Activated CD8-positive, alpha-beta memory T cell treated with anti-CD3 and anti-CD28 coated beads for 1 hour (primary cell): ENCODE measurements at regions not wholly inside any gene's neighbourhood (a gene's known extent, or its start where the extent isn't known, plus 50 kb on each side); places are given as distances from the start of the nearest gene placed in this dataset.

Experiments
- DNase-seq, 2 donors: peaks; one replicate each; pipeline ENCODE4 v3.0.0-alpha.2; 2020; ENCODE audit warnings: low read depth in 1 of 2; ENCODE audit errors: extremely low read depth in 1 of 2

DNA sequence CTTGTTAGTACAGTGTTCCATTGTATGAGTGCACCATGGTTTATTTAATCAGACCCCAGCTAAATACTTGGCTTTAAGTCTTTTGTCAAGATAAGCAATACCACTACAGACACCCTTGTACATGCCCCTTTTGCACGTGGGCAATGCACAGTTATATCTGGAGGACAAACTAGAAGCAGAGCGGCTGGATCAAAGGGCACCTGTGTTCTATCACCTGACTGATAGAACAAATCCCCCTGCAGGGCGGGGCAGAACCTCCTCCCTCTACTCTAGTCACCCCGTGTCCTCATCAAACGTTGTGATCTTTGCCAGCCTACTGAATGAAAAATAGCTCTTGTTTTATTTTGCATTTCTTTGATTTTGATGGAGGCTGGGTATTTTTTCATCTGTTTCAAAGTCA lies 314.9 kb downstream of the TLE3 start:
- DNase-seq: peak in 1 of 2 donors; percentile 12

DNA sequence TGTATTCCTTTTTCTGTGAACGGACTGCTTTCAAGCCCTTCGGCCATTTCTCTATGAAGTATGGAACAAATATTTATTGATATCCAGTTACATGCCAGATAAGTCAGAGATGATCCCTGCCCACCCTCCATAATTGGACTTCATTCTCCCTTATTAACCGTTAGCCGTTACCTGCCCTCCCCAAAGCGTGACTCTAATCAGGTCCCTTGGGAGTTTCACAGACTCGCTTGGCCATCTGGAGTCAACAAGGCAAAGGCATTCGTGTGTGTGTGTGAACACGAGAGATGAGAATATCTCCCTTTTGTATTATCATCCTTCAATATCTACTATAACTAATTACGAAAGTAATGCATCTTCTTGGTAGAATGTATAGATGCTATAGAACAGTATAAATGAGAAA lies 314.5 kb downstream of the TLE3 start:
- no peak for DNase-seq

DNA sequence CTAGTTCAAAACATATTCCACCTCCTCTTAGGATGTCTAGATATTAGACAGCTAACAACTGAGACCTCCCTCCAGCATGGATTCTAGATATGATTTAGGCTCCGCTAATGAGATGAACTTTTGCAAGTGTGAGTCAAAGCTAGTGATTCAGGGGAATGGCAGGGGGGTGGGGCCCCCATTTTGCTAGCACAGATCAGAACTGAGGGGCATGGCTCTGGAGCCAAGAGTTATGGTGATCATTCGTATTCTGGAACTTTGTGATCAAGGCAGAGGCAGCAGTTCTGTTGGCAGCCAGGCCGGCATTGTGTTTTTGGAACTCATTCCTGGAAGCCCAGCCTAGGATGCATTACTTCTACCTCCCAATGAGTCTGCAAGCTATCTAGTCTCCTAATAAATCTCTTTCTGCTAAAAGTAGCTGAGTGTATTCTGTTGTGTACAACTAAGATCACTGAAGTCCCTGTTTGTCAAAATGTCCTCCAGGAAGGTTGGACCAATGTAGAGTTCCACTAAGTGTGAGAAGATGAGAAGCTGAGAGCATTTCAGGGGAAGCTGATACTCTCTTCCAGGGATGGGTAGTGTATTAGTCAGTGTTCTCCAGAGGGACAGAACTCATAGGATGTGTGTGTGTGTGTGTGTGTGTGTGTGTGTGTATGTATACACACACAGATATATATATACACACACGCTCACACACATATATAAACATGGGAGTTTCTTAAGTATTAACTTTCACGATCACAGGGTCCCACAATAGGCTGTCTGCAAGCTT lies 312.7 kb downstream of the TLE3 start:
- no peak for DNase-seq

DNA sequence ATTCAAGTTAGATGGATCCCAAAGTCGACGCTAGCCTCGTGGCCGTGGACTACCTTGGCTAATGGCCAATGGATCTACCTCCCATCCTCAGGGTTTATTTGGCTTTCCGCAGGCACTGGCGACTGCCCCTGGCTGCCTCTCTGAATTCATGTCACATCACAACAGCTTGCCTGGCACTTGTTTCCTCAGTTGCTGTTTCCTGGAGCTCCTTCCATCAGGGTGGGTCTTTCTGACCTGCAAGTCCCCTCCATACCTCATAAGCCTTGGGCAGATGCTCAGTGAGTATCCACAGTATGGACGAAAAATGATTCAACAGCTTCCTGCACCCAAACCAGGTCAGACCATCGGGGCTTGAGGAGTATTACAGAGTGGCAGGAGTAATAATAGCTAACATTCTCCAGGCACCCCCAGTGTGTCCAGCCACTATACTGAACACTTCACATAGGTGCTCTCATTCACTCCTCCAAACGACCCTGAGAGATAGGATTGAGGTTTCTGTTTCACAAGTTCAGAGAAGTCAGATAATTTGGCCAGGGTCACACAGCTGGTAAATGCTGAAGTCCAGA lies 311.5 kb downstream of the TLE3 start:
- no peak for DNase-seq

DNA sequence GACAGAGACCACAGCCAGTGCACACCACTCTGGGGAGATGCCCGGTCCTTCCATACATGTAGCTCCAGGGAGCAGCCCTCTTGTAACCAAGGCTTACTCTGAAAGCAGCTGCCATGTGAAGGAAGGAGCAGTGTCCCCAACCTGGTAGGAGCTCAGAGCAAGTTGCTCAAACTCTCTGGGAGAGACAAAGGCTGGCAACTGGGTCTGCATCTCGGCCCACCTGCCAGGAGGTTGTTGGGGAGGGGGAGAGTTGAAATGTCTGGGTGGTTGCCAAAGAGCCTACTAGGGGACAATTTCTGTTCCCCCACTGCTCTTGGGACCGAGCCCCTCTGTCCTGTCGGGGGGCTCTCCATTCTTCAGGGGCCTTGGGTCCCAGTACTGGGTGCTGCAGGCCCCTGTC lies 309.9 kb downstream of the TLE3 start:
- no peak for DNase-seq

DNA sequence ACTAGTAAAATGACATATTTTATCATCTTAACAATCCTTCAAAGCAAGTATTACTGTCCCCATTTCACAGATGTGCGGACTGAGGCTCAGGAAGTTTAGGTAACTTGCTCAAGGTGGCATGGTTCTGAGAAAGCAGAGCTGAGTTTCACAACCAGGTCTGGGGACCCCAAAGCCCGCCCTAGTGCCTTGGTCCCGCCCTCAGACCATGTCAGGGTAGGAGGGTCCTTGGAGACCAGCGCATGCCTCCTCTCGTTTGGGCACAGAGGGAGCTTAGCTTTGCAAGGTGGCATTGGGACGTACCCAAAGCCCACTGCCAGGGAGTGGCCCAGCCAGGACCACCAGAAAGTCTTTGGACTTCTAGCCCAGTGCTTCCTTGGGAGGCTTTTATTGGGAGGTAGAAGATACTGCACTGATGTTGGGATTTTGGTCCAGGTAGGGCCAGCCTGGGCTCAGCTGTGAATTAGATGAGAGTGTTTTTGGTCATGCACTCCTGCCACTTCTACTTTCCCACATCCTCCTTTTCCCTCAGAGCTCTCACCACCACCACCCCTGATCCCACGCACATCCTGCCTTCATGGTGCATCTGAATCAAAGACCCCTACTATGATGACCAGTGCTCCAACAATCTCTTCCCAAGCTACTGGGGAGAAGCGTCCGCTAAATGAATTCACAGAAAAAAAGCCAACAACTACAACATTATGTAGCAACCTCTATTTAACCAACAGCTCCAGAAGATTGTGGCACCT lies 307.9 kb downstream of the TLE3 start:
- DNase-seq: no peak

DNA sequence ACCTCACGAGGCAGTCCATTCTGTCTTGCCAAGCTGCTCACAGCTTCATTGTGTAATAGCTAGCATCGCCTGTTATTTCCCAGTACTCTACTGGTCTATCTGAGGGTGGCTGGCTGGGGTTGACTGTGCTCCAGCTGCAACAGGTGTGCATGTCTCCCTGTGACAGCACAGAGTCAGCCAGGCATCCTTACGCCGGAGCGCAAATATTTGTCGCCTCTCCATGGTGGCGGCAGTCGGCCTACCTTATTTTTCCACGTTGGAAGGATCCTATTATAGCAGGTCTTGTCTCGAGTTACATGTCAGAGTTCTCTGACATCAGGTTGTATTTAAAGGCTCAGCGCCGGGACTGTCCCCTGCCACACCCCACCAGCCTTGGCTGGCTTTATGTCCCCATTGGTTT lies 307.1 kb downstream of the TLE3 start:
- no peak for DNase-seq

DNA sequence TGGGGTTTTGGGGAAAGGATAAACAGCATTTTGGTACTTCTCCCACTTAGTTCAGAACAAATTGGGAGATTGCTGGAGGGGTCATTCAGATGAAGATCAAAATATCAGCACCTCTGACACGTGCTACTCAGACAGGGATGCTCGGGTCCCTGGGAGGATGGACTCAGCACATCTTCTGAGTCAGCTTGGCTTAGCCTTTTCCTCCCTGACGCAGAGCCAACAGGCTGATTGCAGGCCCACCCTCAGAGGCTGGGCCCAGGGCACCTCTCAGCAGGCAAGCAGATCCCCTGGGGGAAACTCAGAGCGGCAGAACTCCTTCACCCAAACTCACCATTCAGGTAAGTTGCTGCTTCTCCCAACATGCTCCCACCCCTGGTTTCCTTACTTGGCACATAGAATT lies 304.9 kb downstream of the TLE3 start:
- DNase-seq: no peak

DNA sequence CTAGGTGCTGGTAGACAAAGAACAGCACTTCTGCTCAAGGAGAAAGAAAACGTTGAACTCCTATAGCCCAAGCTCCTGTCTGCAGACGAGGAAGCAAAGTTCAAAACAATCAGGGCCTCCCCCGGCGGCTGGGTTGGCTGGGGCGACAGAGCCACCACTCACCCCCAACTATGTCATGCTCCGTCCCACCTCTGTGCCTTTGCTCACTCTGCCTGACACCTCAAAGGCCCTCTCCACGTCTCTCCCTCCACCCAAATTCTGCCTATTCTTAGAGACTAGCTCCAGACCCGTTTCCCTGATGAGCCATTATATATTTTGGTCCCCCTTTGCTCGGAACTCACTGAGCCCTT lies 304.3 kb downstream of the TLE3 start:
- DNase-seq: no peak

DNA sequence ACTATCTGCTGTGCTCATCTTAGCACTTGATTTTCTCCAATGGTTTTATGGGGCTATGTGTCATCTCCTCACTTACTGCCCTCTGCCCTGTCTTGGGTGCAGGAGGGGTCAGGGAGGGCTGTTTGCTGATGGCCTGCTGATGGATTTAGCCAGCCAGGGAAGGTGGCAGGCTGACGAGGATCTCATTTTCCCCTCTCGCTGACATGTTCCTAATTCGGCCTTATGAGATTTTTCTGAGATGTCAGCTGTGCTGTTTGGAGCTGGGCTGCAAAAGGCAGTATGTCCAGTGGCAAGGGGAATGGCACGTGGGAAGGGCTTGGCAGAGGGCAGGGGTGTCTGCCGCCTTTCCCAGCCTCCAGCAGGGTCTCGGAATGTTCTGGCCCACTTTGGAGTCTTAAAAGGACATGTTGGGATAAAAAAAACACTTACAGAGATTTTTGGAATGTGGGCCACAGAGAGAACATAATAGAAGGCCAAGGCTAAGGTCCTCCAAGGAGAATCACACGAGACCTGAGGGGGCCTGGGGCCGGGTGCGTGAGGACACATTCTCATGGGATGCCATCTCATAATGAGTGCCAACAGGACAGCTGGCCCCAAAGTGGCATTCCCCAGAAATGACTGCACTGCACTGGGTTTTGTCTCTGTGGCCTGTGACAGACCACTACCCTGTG lies 303.8 kb downstream of the TLE3 start:
- DNase-seq: no peak

DNA sequence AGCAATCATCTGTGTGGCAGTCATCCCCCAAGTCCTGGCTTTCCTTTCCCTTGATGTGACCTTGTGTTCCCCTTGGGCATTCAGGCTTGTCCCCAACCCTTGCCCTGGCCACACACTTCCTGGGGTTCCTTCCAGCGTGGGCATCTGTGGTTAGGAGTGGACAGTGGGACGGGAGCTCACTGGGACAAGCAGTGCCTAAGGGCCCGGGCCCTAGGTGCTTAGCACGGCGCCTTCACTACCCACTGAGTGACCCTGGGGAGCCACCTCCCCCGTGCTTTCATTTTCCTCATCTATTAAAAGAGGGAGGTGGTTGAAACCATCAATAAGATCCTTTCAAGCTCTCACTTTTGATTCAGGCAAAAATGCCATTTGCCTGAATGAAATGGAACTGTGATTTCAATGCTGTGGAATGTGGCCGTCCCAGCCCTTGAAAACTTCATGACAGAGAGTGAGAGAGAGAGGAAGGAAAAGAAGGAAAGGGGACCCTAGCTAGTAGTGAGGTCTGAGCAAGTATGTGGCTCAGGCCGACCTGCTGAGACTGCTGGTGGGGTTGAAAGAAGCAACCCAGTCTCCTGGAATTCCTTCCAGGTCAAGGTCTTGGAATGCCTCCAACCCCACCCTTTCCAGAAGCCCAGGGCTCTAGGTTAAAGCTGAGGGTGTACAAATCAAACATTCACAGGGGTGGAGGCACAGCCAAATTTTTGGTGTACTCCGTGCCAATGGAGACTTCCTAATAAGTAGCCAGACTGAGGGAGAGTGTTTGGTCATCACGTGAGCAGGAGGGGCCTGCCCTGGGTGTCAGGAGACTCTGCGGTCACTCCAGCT lies 302.9 kb downstream of the TLE3 start:
- DNase-seq: no peak

DNA sequence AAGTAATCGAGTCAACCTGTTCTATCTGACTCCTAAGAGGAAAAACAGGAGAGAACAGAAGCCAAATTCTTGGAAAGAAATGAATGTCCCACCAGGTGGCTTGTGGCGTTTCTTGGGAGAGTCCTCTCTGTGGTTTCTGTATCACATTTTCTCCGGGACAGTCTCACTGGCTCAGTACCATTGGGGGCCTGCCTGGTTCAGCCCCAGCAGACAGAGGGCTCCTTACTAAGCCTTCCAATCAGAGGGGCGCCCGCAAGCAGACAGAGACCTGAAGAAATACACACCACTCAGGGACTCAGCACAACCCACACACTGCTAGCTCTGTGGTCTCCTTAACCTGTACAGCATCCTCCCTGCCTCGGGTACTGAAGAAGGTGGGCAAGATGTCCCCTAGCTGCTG lies 302.1 kb downstream of the TLE3 start:
- DNase-seq: no peak

DNA sequence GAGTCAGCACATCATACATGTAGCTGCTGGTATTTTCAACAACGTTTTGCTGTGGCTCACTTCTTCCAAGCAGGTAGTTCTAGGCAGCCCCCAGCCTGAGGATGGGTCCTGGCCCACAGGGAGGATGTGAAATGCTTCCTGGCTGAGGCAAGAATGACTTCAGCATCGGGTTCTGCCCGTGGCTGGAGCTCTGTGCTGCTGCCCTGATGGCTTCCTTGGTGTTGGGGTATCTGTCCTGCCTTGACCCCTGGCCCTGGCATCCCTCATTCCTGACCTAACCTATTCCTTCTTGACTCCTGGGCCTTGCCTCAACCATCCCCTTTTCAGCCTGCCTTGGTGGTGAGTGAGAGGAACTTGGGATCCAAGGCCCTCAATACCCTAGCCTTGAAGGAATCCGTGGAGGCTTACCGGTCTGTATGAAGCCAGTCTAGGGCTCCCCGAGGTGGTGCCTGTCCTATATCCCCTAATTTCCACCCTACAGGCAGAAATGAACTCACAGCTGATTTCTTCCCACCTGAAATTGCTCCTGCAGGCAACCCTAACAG lies 300.6 kb downstream of the TLE3 start:
- no peak for DNase-seq

DNA sequence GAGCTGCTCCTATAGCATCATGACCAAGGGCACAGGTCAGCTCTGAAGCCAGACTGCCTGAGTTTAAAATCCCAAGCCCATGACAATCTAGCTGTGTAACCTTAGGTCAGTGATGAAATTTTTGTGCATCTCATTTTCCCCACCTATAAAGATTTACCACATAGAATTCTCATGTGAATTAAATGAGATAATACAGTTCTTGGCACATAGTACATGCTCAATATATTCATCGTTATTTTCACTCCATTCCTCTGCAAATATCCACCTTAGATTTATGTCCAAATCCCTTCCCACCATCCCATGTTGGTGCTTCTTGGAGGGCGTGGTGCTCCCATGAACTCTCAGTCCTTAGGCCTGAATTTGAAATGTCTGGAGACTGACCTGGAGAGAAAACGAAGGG lies 300.1 kb downstream of the TLE3 start:
- no peak for DNase-seq

DNA sequence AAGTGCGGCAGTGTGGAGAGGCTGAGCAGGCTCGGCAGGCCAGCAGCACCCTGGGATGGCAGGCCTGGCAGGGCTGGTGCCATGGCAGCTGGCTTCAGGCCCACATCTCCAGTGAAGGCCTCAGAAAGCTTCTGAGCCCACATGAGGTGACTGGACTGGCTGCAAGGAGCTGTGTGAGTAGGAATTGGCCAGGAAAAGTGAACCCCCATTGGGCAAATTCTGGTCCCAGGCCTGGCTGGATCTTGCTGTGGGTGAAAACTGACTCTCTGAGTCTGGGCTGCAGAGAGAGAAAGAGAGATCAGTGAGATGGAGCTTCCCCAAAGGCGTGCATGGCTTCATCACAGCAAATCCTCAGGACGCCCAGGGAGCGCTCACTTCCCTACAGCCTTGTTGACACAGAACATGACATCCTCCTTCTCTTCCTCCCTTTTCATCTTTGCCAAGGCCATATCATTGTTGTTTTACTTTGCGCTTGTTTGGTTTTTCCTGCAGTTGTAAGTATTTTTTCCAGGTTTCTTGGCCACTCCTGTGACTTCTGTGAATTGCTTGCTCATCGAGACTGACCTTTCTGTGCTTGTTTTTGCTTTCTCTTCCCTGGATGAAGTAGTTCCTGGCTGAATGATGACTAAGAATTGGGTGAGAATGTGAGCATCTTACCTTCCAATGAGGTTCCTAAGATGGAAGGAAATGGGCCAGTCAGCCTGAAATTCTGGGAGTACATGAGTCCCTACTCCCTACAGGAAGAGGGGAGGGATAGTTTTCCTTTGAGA lies 299.1 kb downstream of the TLE3 start:
- DNase-seq: no peak

DNA sequence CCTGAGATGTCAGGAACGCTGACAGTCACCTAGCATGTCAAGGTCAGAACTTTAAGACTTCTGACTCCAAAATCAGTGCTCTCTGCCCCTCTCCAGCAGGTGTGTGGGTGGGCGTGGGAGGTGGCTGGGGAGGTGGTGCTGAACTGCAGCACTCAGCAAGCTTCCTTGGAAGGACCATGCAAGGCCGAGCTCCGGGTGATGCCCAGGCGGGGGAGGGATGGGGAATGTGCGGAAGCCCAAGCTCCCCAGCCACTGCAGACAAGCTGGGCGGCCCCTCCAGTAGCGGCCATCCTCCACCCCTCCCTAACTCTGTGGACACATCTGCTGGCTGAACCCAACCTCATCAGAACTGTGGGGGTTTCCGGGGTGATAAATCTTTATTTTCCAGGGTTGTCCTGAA lies 296.6 kb downstream of the TLE3 start:
- DNase-seq: no peak

DNA sequence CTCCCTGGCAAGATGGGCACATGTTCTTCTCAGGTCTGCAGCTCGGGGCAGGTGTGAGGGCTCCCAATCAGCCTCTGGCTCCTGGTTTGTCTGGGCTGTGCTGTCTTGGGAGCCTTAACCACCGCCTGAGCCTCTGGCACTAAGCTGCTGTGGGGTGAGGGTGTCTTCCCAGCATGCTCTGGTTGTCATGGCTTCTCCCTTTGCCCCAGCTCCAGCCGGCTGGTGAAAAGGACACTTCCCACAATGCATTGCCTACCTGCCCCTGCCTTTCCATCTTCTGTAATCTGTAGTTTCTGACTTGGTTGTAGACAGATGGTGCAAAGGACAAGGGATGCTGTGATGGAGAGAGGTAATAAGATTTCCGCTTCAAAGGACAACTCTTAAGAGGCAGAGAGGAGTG lies 295.3 kb downstream of the TLE3 start:
- no peak for DNase-seq

DNA sequence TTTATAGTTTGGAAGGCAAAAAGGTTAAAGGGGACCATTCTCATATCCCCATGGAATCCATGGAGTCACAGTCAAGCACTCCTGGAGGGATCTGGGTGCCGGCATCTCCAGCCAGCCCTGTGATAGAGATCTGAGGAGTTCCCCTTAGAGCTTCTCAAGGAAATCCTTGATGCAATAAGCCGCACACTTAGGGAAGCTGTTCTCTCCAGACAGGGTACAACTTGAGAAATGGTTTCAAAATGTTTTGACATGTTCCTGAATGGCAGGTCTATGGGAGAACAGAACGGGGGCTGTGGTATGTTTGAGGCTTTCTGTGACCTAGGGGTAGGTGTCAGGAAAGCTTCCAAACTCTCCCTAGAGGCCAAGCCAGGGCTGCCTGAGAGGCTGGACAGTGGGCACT lies 292.9 kb downstream of the TLE3 start:
- DNase-seq: no peak

DNA sequence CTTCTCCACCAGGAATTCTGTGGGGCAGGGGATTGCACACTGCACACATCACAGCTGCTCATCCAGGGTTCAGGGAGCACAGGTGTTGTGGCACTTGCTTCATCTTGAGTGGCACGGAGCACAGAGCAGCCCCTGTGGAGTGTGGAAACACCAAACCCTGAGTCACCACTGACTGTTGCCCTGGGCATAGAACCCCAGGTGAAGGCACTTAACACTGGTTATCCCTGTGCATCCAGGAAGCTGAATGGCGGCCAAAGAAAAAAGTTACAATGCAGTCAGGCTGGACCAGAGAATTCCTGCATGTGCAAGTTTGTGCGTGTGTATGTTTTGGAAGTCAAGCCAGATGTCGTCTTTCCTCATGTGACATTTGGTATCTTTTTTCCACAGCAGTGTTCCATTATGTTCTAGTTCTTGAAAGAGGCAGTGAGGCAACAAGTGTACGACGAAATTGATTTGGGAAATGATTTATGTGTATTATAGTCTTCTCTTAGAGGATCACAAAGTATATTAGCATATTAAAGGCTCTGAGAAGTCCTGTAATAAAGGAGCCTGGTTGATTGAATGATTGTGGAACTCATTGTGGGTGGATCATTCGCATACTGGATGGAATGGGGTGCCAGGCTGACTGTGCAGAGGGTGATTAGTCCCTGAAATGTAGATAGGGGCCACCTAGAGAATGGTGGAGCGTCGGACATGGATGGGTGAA lies 292.3 kb downstream of the TLE3 start:
- no peak for DNase-seq
